ENCODE measurements at regions not wholly inside any gene's neighbourhood (a gene's known extent, or its start where the extent isn't known, plus 50 kb on each side); places are given as distances from the start of the nearest gene placed in this dataset.
"Not testable (repeated sequence)": the region's sequence is repeated elsewhere in the genome, so short reads cannot be mapped to it uniquely, and the experiment has no call there.

- DNase-seq, result not testable (repeated sequence)
Observed at GRCh38 chr15:20284891-20285535, 256.6 kb downstream of the GOLGA6L6 start.

- not testable (repeated sequence) for DNase-seq
Observed at GRCh38 chr15:20283651-20284050, 257.9 kb downstream of the GOLGA6L6 start.

- DNase-seq, result not testable (repeated sequence)
Observed at GRCh38 chr15:20282491-20282943, 259.1 kb downstream of the GOLGA6L6 start.

- not testable (repeated sequence) for DNase-seq
Observed at GRCh38 chr15:20281567-20282275, 259.9 kb downstream of the GOLGA6L6 start.

GRCh38 chr15:20280933-20281463 is 260.6 kb downstream of the GOLGA6L6 start:
- no peak for DNase-seq

- not testable (repeated sequence) for DNase-seq
Observed at GRCh38 chr15:20280141-20280932, 261.3 kb downstream of the GOLGA6L6 start.

GRCh38 chr15:20279056-20279455 is 262.5 kb downstream of the GOLGA6L6 start:
- DNase-seq, result not testable (repeated sequence)

- not testable (repeated sequence) for DNase-seq
Observed at GRCh38 chr15:20278376-20278775, 263.2 kb downstream of the GOLGA6L6 start.

- DNase-seq, result not testable (repeated sequence)
Observed at GRCh38 chr15:20277451-20277850, 264.1 kb downstream of the GOLGA6L6 start.

GRCh38 chr15:20276312-20277114 is 265.1 kb downstream of the GOLGA6L6 start:
- DNase-seq, result not testable (repeated sequence)

- DNase-seq, result not testable (repeated sequence)
Observed at GRCh38 chr15:20275373-20275967, 266.1 kb downstream of the GOLGA6L6 start.

GRCh38 chr15:20272422-20273184 is 269.0 kb downstream of the GOLGA6L6 start:
- DNase-seq, result no peak

GRCh38 chr15:20271647-20272046 is 270.0 kb downstream of the GOLGA6L6 start:
- no peak for DNase-seq

GRCh38 chr15:20269956-20270355 is 271.6 kb downstream of the GOLGA6L6 start:
- DNase-seq, result not testable (repeated sequence)

GRCh38 chr15:20267996-20268395 is 273.6 kb downstream of the GOLGA6L6 start:
- DNase-seq, result not testable (repeated sequence)

GRCh38 chr15:20267051-20267730 is 274.4 kb downstream of the GOLGA6L6 start:
- DNase-seq, result not testable (repeated sequence)

GRCh38 chr15:20265710-20266109 is 275.9 kb downstream of the GOLGA6L6 start:
- DNase-seq, result not testable (repeated sequence)

GRCh38 chr15:20261321-20262280 is 280.0 kb downstream of the GOLGA6L6 start:
- not testable (repeated sequence) for DNase-seq

GRCh38 chr15:20260650-20261049 is 280.9 kb downstream of the GOLGA6L6 start:
- not testable (repeated sequence) for DNase-seq
